ENCODE measurements at regions not wholly inside any gene's neighbourhood (a gene's known extent, or its start where the extent isn't known, plus 50 kb on each side); places are given as distances from the start of the nearest gene placed in this dataset.

- TF ChIP-seq POLR2A (IDR thresholded peaks at IDR 0.05; ENCODE audit: low read length), result no peak
- no peak for TF ChIP-seq GATA1 (IDR thresholded peaks at IDR 0.05; ENCODE audit: low read depth, low read length)
These were observed 82.6 kb downstream of the DHCR7 start for GRCh38 chr11:71365626-71366025.
